CD14-positive monocyte (primary cell): ENCODE measurements at regions not wholly inside any gene's neighbourhood (a gene's known extent, or its start where the extent isn't known, plus 50 kb on each side); places are given as distances from the start of the nearest gene placed in this dataset.

Source experiments
- DNase-seq, 3 donors: peaks; one replicate each; pipeline ENCODE4 v3.0.0-alpha.2; 2011 to 2022
- H2AFZ ChIP-seq: 2 replicates; pipeline ENCODE4 v1.6.0; 2012; ENCODE audit warnings: mild to moderate bottlenecking, low read depth, low read length, inconsistent platforms; ENCODE audit not compliant: insufficient read depth, poor library complexity, severe bottlenecking
- H3K27ac ChIP-seq, 2 donors: 1 replicate in 1 of 2; 2 replicates in 1 of 2; pipeline ENCODE4 v1.5.1; 2012 to 2013; ENCODE audit warnings: low read length in 2 of 2, control low read depth in 1 of 2, inconsistent platforms in 1 of 2, low read depth in 1 of 2, mild to moderate bottlenecking in 1 of 2
- H3K27me3 ChIP-seq, 2 donors: one replicate each; pipeline versions ENCODE4 v1.6.0 to v1.6.1; 2011 to 2013; ENCODE audit warnings: low read length in 2 of 2; ENCODE audit not compliant: control insufficient read depth in 2 of 2, insufficient read depth in 2 of 2
- H3K36me3 ChIP-seq, 2 donors: replicated peaks in 1 of 2; 1 replicate in 1 of 2; 2 replicates in 1 of 2; pipeline versions ENCODE4 v1.5.1 to v1.6.1; 2012 to 2013; ENCODE audit warnings: low read length in 2 of 2, control low read depth in 1 of 2, inconsistent platforms in 1 of 2, mild to moderate bottlenecking in 1 of 2; ENCODE audit not compliant: insufficient read depth in 2 of 2, control insufficient read depth in 1 of 2
- H3K4me1 ChIP-seq, 2 donors: 1 replicate in 1 of 2; 2 replicates in 1 of 2; pipeline versions ENCODE4 v1.5.1 to v1.6.1; 2012 to 2013; ENCODE audit warnings: low read length in 2 of 2, control low read depth in 1 of 2, inconsistent platforms in 1 of 2, mild to moderate bottlenecking in 1 of 2, moderate library complexity in 1 of 2; ENCODE audit not compliant: insufficient read depth in 2 of 2, control insufficient read depth in 1 of 2
- H3K4me2 ChIP-seq: replicated peaks from 2 replicates; pipeline ENCODE3; 2012; ENCODE audit warnings: low read length, moderate library complexity, mild to moderate bottlenecking; ENCODE audit not compliant: poor library complexity, severe bottlenecking; ENCODE audit errors: extremely low read depth
- H3K4me3 ChIP-seq, 3 experiments: fragments of 200-600 bp in 1 of 3; sonication (generic) in 1 of 3; replicated peaks in 1 of 3; 1 replicate in 2 of 3; 2 replicates in 1 of 3; pipeline ENCODE4 v1.5.1; 2011 to 2013; ENCODE audit warnings: low read length in 3 of 3, mild to moderate bottlenecking in 3 of 3, control low read depth in 2 of 3, low read depth in 2 of 3, inconsistent platforms in 1 of 3, moderate library complexity in 1 of 3
- H3K79me2 ChIP-seq: 2 replicates; pipeline ENCODE4 v1.6.0; 2012; ENCODE audit warnings: mild to moderate bottlenecking, control low read depth, inconsistent platforms, low read length, moderate library complexity; ENCODE audit not compliant: insufficient read depth
- H3K9ac ChIP-seq: 2 replicates; pipeline ENCODE4 v1.6.0; 2017; ENCODE audit warnings: low read length, mild to moderate bottlenecking; ENCODE audit not compliant: insufficient read depth, poor library complexity, severe bottlenecking
- H3K9me3 ChIP-seq, 2 donors: replicated peaks in 1 of 2; 1 replicate in 1 of 2; 2 replicates in 1 of 2; pipeline versions ENCODE4 v1.5.1 to v1.6.1; 2012 to 2013; ENCODE audit warnings: low read length in 2 of 2, control low read depth in 1 of 2; ENCODE audit not compliant: control insufficient read depth in 1 of 2, insufficient read depth in 1 of 2
- H4K20me1 ChIP-seq: 2 replicates; pipeline ENCODE4 v1.6.0; 2012; ENCODE audit warnings: mild to moderate bottlenecking, low read length, control low read depth, moderate library complexity; ENCODE audit not compliant: insufficient read depth
- H3K27ac Mint-ChIP-seq, 7 donors: one replicate each; pipeline ENCODE4 v1.8.0; 2020; ENCODE audit warnings: mild to moderate bottlenecking in 7 of 7, mixed read lengths in 7 of 7, moderate library complexity in 6 of 7, inconsistent platforms in 2 of 7
- H3K27me3 Mint-ChIP-seq, 3 donors: one replicate each; pipeline ENCODE4 v1.8.0; 2021 to 2022; ENCODE audit warnings: low read depth in 3 of 3, mild to moderate bottlenecking in 3 of 3, mixed read lengths in 3 of 3, moderate library complexity in 3 of 3, inconsistent platforms in 1 of 3
- H3K36me3 Mint-ChIP-seq, 2 donors: one replicate each; pipeline ENCODE4 v1.8.0; 2020; ENCODE audit warnings: mixed read lengths in 2 of 2, inconsistent platforms in 1 of 2, mild to moderate bottlenecking in 1 of 2
- H3K4me1 Mint-ChIP-seq: one replicate; pipeline ENCODE4 v1.8.0; 2020; ENCODE audit warnings: mild to moderate bottlenecking, mixed read lengths
- H3K4me3 Mint-ChIP-seq, 2 donors: one replicate each; pipeline ENCODE4 v1.8.0; 2020; ENCODE audit warnings: mild to moderate bottlenecking in 2 of 2, mixed read lengths in 2 of 2, moderate library complexity in 1 of 2
- H3K9me3 Mint-ChIP-seq, 7 donors: one replicate each; pipeline ENCODE4 v1.8.0; 2020 to 2022; ENCODE audit warnings: mixed read lengths in 7 of 7, mild to moderate bottlenecking in 6 of 7, moderate library complexity in 6 of 7, inconsistent platforms in 2 of 7
- WGBS: methylation state at CpG from one replicate; pipeline ENCODE4 v1.1.5; 2013; ENCODE audit warnings: missing lambda C conversion rate; ENCODE audit not compliant: insufficient coverage; 5-methylcytosine and 5-hydroxymethylcytosine counted together
- intact Hi-C, 2 donors: fragments of 100-400 bp; cut with micrococcal nuclease; formaldehyde crosslinking; loops; one replicate each; pipeline versions ENCODE4 v1.15.0 to v1.15.1; 2023
- TF ChIP-seq, protein P1 (sequence below): fragments of 200-600 bp; IDR thresholded peaks from one replicate; pipeline ENCODE4 v1.8.0; 2022; ENCODE audit warnings: antibody characterized with exemption, mild to moderate bottlenecking

DNA sequence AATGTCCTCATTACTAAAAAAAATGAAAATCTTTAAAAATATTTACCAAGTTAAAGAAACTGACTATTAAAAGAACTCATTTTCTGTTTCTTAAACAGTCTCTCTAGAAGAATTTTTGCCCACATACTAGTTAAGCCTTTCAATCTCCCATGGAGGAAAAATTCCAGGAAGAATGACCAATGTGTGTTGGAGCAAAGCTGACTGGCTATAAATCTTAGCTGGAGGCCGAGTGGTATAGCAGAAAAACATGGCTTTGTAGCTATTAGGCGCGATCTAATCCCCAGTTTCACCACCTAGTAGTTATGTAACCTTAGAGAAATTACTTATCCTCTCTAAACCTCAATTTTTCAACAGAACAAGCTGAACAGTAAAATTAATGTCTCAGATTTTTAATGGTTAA, 135.5 kb upstream of the PRLR start:
- Histone ChIP-seq H3K9ac (no peak overlapping the region), H3K4me1 (peaks cover 4 to 11% of the 10 kb centered on the region in 2 donors), H3K27ac (no peak overlapping the region), H3K9me3 (no peaks in the 10 kb centered on the region), H3K79me2 (no peaks in the 10 kb centered on the region), H3K36me3 (no peaks in the 10 kb centered on the region), H3K4me3 (no peak overlapping the region), H4K20me1 (no peaks in the 10 kb centered on the region), H3K4me2 (no peak overlapping the region), H3K27me3 (no peaks in the 10 kb centered on the region), H2AFZ (no peak overlapping the region)
- Mint-ChIP-seq H3K27me3 (peaks cover 0 to 4% (median 2%) of the 10 kb centered on the region in 3 donors), H3K27ac (no peak overlapping the region), H3K9me3 (peaks cover 0 to 8% (median 2%) of the 10 kb centered on the region in 7 donors), H3K36me3 (no peaks in the 10 kb centered on the region), H3K4me1 (peaks cover 8% of the 10 kb centered on the region), H3K4me3 (no peak overlapping the region)
- intact Hi-C loops: no loop called here
- TF ChIP-seq, protein P1, sequence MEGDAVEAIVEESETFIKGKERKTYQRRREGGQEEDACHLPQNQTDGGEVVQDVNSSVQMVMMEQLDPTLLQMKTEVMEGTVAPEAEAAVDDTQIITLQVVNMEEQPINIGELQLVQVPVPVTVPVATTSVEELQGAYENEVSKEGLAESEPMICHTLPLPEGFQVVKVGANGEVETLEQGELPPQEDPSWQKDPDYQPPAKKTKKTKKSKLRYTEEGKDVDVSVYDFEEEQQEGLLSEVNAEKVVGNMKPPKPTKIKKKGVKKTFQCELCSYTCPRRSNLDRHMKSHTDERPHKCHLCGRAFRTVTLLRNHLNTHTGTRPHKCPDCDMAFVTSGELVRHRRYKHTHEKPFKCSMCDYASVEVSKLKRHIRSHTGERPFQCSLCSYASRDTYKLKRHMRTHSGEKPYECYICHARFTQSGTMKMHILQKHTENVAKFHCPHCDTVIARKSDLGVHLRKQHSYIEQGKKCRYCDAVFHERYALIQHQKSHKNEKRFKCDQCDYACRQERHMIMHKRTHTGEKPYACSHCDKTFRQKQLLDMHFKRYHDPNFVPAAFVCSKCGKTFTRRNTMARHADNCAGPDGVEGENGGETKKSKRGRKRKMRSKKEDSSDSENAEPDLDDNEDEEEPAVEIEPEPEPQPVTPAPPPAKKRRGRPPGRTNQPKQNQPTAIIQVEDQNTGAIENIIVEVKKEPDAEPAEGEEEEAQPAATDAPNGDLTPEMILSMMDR: no peak
- no peak for DNase-seq
- whole genome bisulfite sequencing: no CpG with 5 or more reads among the region's 3 CpGs

DNA sequence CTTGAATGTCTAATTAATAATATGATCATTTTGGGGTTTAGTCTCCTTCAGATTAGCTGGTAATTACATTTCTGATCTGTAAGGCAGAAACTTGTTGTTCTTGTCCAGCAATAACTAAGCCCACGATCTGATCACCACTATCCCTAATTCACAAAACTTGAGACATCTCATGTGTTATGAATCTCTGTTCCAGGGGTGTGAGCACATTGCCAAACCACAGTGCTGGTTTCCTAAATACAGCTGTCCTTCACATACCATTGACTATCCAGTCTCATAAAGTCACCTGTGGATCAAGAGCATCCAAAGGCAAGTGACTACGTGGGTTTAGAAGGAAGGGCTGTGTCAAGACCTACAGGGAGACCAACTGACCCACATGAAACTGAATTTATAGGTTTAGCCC, 134.1 kb upstream of the PRLR start:
- no peak for DNase-seq
- Mint-ChIP-seq H3K27ac (no peak overlapping the region), H3K27me3 (peaks cover 0 to 4% (median 2%) of the 10 kb centered on the region in 3 donors), H3K4me3 (no peak overlapping the region), H3K36me3 (no peaks in the 10 kb centered on the region), H3K4me1 (peaks cover 2% of the 10 kb centered on the region), H3K9me3 (peaks cover 0 to 8% (median 3%) of the 10 kb centered on the region in 7 donors)
- TF ChIP-seq, protein P1: no peak
- H4K20me1 ChIP-seq: no peaks in the 10 kb centered on the region
- no peaks in the 10 kb centered on the region for H3K4me1 ChIP-seq
- WGBS: no CpG with 5 or more reads among the region's 2 CpGs
- H3K79me2 ChIP-seq: no peaks in the 10 kb centered on the region
- H3K27me3 ChIP-seq: no peaks in the 10 kb centered on the region
- no peaks in the 10 kb centered on the region for H3K36me3 ChIP-seq
- intact Hi-C loops: no loop called here
- H3K9me3 ChIP-seq: no peaks in the 10 kb centered on the region
- H2AFZ ChIP-seq: no peak overlapping the region
- H3K27ac ChIP-seq: no peak overlapping the region
- no peak overlapping the region for H3K4me2 ChIP-seq
- H3K9ac ChIP-seq: no peak overlapping the region
- no peak overlapping the region for H3K4me3 ChIP-seq
